IMR-90 (cell line): ENCODE measurements at regions not wholly inside any gene's neighbourhood (a gene's known extent, or its start where the extent isn't known, plus 50 kb on each side); places are given as distances from the start of the nearest gene placed in this dataset.

Experiments
- ATAC-seq: fragments of 200-7000 bp; cut with Tn5 transposase; 2 replicates; pipeline ENCODE4 v1.9.1; 2020; ENCODE audit warnings: low read depth, mild to moderate bottlenecking, moderate library complexity
- BruUV-seq: library from RNA; stranded (reverse); fragments of 400-500 nt; replicated peaks from 2 replicates; lab custom pipeline; 2021; lab: Mats Ljungman, UMichigan
- CTCF ChIA-PET: fragments of 300-600 bp; formaldehyde crosslinking; extraction: SDS; loops from one replicate; lab custom pipeline; 2021; ENCODE audit warnings: antibody characterized with exemption; lab: Yijun Ruan, JAX
- POLR2A ChIA-PET: fragments of 300-600 bp; sonication (Branson Sonifier 250); formaldehyde crosslinking; loops from one replicate; lab custom pipeline; 2022; ENCODE audit warnings: antibody characterized with exemption; ENCODE audit not compliant: unreplicated experiment; lab: Charles Lee
- DNase-seq: peaks from one replicate; pipeline ENCODE4 v3.0.0; 2013
- H2AFZ ChIP-seq: replicated peaks from 2 replicates; pipeline ENCODE3; 2013; ENCODE audit warnings: low read length, mild to moderate bottlenecking; ENCODE audit not compliant: poor library complexity
- H2AK5ac ChIP-seq: 2 replicates; pipeline ENCODE4 v1.6.1; 2013; ENCODE audit warnings: low read depth, low read length, inconsistent platforms
- H2AK9ac ChIP-seq: replicated peaks from 2 replicates; pipeline ENCODE3; 2013; ENCODE audit warnings: mild to moderate bottlenecking, low read depth, low read length, moderate library complexity; ENCODE audit not compliant: poor library complexity
- H2BK120ac ChIP-seq: 2 replicates; pipeline ENCODE4 v1.6.1; 2013; ENCODE audit warnings: low read depth, low read length, inconsistent platforms
- H2BK15ac ChIP-seq: 3 replicates; pipeline ENCODE4 v1.6.1; 2013; ENCODE audit warnings: low read depth, low read length, inconsistent platforms
- H2BK20ac ChIP-seq: 2 replicates; pipeline ENCODE4 v1.6.1; 2013; ENCODE audit warnings: low read depth, mild to moderate bottlenecking, inconsistent platforms, low read length, moderate library complexity
- H2BK5ac ChIP-seq: 2 replicates; pipeline ENCODE4 v1.6.1; 2013; ENCODE audit warnings: mild to moderate bottlenecking, low read depth, low read length, inconsistent platforms; ENCODE audit not compliant: poor library complexity, severe bottlenecking
- H3K14ac ChIP-seq: replicated peaks from 2 replicates; pipeline ENCODE4 v1.6.1; 2013; ENCODE audit warnings: low read depth, low read length, inconsistent platforms
- H3K18ac ChIP-seq: 2 replicates; pipeline ENCODE4 v1.6.1; 2013; ENCODE audit warnings: low read depth, low read length, control low read depth
- H3K23ac ChIP-seq: 2 replicates; pipeline ENCODE4 v1.6.1; 2013; ENCODE audit warnings: low read depth, low read length, inconsistent platforms
- H3K27ac ChIP-seq: 2 replicates; pipeline ENCODE4 v1.5.1; 2013; ENCODE audit warnings: mild to moderate bottlenecking, control low read depth, low read length; ENCODE audit not compliant: insufficient read depth
- H3K27me3 ChIP-seq: 2 replicates; pipeline ENCODE4 v1.6.1; 2013; ENCODE audit warnings: low read length; ENCODE audit not compliant: control insufficient read depth, insufficient read depth
- H3K36me3 ChIP-seq: 2 replicates; pipeline ENCODE4 v1.6.1; 2013; ENCODE audit warnings: low read length, mixed read lengths; ENCODE audit not compliant: control insufficient read depth, insufficient read depth
- H3K4ac ChIP-seq: 2 replicates; pipeline ENCODE4 v1.6.1; 2013; ENCODE audit warnings: low read depth, low read length, inconsistent platforms
- H3K4me1 ChIP-seq: 2 replicates; pipeline ENCODE4 v1.6.1; 2013; ENCODE audit warnings: low read length, mixed read lengths; ENCODE audit not compliant: control insufficient read depth, insufficient read depth
- H3K4me2 ChIP-seq: 2 replicates; pipeline ENCODE4 v1.6.1; 2013; ENCODE audit warnings: low read depth, mild to moderate bottlenecking, control low read depth, low read length, moderate library complexity
- H3K4me3 ChIP-seq: 2 replicates; pipeline ENCODE4 v1.5.1; 2013; ENCODE audit warnings: low read depth, mild to moderate bottlenecking, control low read depth, low read length, moderate library complexity; ENCODE audit not compliant: insufficient read depth
- H3K56ac ChIP-seq: 2 replicates; pipeline ENCODE4 v1.6.1; 2013; ENCODE audit warnings: low read length, inconsistent platforms; ENCODE audit not compliant: insufficient read depth; ENCODE audit errors: extremely low read depth
- H3K79me1 ChIP-seq, 2 experiments: 2 replicates each; pipeline ENCODE4 v1.6.1; 2013; ENCODE audit warnings: low read length in 2 of 2, inconsistent platforms in 1 of 2, low read depth in 1 of 2
- H3K9ac ChIP-seq: 2 replicates; pipeline ENCODE4 v1.6.1; 2013; ENCODE audit warnings: low read depth, low read length, control low read depth
- H3K9me1 ChIP-seq: 2 replicates; pipeline ENCODE4 v1.6.1; 2013; ENCODE audit warnings: low read length, inconsistent platforms; ENCODE audit not compliant: insufficient read depth
- H3K9me3 ChIP-seq: 2 replicates; pipeline ENCODE4 v1.6.1; 2013; ENCODE audit warnings: low read length; ENCODE audit not compliant: control insufficient read depth, insufficient read depth
- H4K20me1 ChIP-seq: 2 replicates; pipeline ENCODE4 v1.6.1; 2013; ENCODE audit warnings: low read length, inconsistent platforms; ENCODE audit not compliant: insufficient read depth
- H4K5ac ChIP-seq: 2 replicates; pipeline ENCODE4 v1.6.1; 2013; ENCODE audit warnings: mild to moderate bottlenecking, low read depth, low read length, control low read depth
- H4K8ac ChIP-seq, 2 experiments: 2 replicates each; pipeline ENCODE4 v1.6.1; 2013; ENCODE audit warnings: low read depth in 2 of 2, low read length in 2 of 2, control low read depth in 1 of 2, inconsistent platforms in 1 of 2
- H4K91ac ChIP-seq: 2 replicates; pipeline ENCODE4 v1.6.1; 2013; ENCODE audit warnings: low read depth, low read length, inconsistent platforms; ENCODE audit not compliant: insufficient read depth
- BHLHE40 ChIP-seq: fragments of 150-350 bp; IDR thresholded peaks from 2 replicates; pipeline ENCODE4 v1.6.1; 2016; ENCODE audit warnings: mild to moderate bottlenecking, low read depth, low read length
- CEBPB ChIP-seq: IDR thresholded peaks from 2 replicates; pipeline ENCODE4 v1.6.1; 2012; ENCODE audit warnings: low read depth, low read length, improper control_type of control experiment
- CHD1 ChIP-seq: IDR thresholded peaks from 2 replicates; pipeline ENCODE4 v1.6.1; 2012; ENCODE audit warnings: low read depth, low read length, improper control_type of control experiment
- ELK1 ChIP-seq: fragments of 150-350 bp; IDR thresholded peaks from 2 replicates; pipeline ENCODE4 v1.6.1; 2016; ENCODE audit warnings: low read depth, mild to moderate bottlenecking, low read length, moderate library complexity, borderline replicate concordance
- FOS ChIP-seq: fragments of 150-350 bp; IDR thresholded peaks from 2 replicates; pipeline ENCODE4 v1.6.1; 2016; ENCODE audit warnings: low read depth, low read length
- MAFK ChIP-seq: IDR thresholded peaks from 2 replicates; pipeline ENCODE4 v1.6.1; 2012; ENCODE audit warnings: low read depth, low read length, improper control_type of control experiment
- MAZ ChIP-seq: IDR thresholded peaks from 2 replicates; pipeline ENCODE4 v1.6.1; 2012; ENCODE audit warnings: low read depth, mild to moderate bottlenecking, low read length, improper control_type of control experiment, moderate library complexity, borderline replicate concordance
- MXI1 ChIP-seq: IDR thresholded peaks from 2 replicates; pipeline ENCODE4 v1.6.1; 2012; ENCODE audit warnings: low read depth, mild to moderate bottlenecking, low read length, moderate library complexity, borderline replicate concordance
- NFE2L2 ChIP-seq: fragments of 150-350 bp; IDR thresholded peaks from 2 replicates; pipeline ENCODE4 v1.6.1; 2016; ENCODE audit warnings: low read depth, mild to moderate bottlenecking, low read length
- POLR2A ChIP-seq: IDR thresholded peaks from 2 replicates; pipeline ENCODE4 v1.6.1; 2012; ENCODE audit warnings: mild to moderate bottlenecking, low read depth, low read length
- RAD21 ChIP-seq: IDR thresholded peaks from 2 replicates; pipeline ENCODE4 v1.6.1; 2012; ENCODE audit warnings: low read length, improper control_type of control experiment
- RCOR1 ChIP-seq: IDR thresholded peaks from 2 replicates; pipeline ENCODE4 v1.6.1; 2012; ENCODE audit warnings: mild to moderate bottlenecking, low read length, improper control_type of control experiment; ENCODE audit not compliant: insufficient replicate concordance
- RFX5 ChIP-seq: IDR thresholded peaks from 2 replicates; pipeline ENCODE4 v1.8.0; 2012; ENCODE audit warnings: low read depth, mild to moderate bottlenecking, low read length, moderate library complexity
- SMC3 ChIP-seq: fragments of 150-350 bp; IDR thresholded peaks from 2 replicates; pipeline ENCODE4 v1.6.1; 2016; ENCODE audit warnings: low read depth, mild to moderate bottlenecking, antibody characterized with exemption, low read length, moderate library complexity
- USF2 ChIP-seq: fragments of 150-350 bp; IDR thresholded peaks from 2 replicates; pipeline ENCODE4 v1.6.1; 2017; ENCODE audit warnings: mild to moderate bottlenecking, antibody characterized with exemption, low read length, low read depth
- WGBS, 2 experiments: methylation state at CpG; one replicate each; pipeline versions ENCODE4 v1.1.5 to v1.1.7; 2013; ENCODE audit warnings: missing lambda C conversion rate in 2 of 2; ENCODE audit not compliant: insufficient read length in 1 of 2; ENCODE audit errors: extremely low coverage in 2 of 2; 5-methylcytosine and 5-hydroxymethylcytosine counted together
- dilution Hi-C: fragments of 300-500 bp; cut with HindIII; formaldehyde crosslinking; loops from one replicate; pipeline ENCODE4 v1.14.3; 2018; ENCODE audit warnings: low sequenced_read_pairs; ENCODE audit not compliant: unreplicated experiment
- in situ Hi-C: fragments of 300-500 bp; cut with MboI; formaldehyde crosslinking; loops from 3 replicates; pipeline ENCODE4 v1.14.3; 2019; ENCODE audit warnings: low sequenced_read_pairs, inconsistent platforms, mixed read lengths
- intact Hi-C: fragments of 100-400 bp; cut with micrococcal nuclease; formaldehyde crosslinking; loops from 2 replicates; pipeline ENCODE4 v1.10.0; 2022
- TF ChIP-seq, protein P1 (sequence below): conservative IDR thresholded peaks from 2 replicates; pipeline ENCODE4 v1.5.1; 2012; ENCODE audit warnings: mild to moderate bottlenecking, low read depth, low read length, improper control_type of control experiment

- Histone ChIP-seq H3K9me3 (no peaks in the 10 kb centered on the region), H3K9ac (no peak overlapping the region), H3K79me1 (no peaks in the 10 kb centered on the region), H2AK5ac (no peak overlapping the region), H2AFZ (no peak overlapping the region), H3K4ac (no peak overlapping the region), H4K5ac (no peak overlapping the region), H2BK20ac (no peak overlapping the region), H4K8ac (no peak overlapping the region), H3K18ac (no peak overlapping the region), H3K4me1 (no peaks in the 10 kb centered on the region), H2BK15ac (no peak overlapping the region), H4K20me1 (no peaks in the 10 kb centered on the region), H3K36me3 (no peaks in the 10 kb centered on the region), H2AK9ac (no peak overlapping the region), H3K27me3 (no peaks in the 10 kb centered on the region), H2BK5ac (no peak overlapping the region), H3K4me3 (no peak overlapping the region), H3K4me2 (no peak overlapping the region), H2BK120ac (no peak overlapping the region), H3K9me1 (no peaks in the 10 kb centered on the region), H3K27ac (no peak overlapping the region), H3K14ac (no peak overlapping the region), H3K56ac (no peak overlapping the region), H3K23ac (no peak overlapping the region), H4K91ac (no peak overlapping the region)
- no peak for TF ChIP-seq MAZ
- no peak for TF ChIP-seq SMC3
- no peak for TF ChIP-seq CHD1
- TF ChIP-seq CEBPB = no peak
- no peak for TF ChIP-seq RFX5
- TF ChIP-seq RCOR1 = no peak
- no peak for TF ChIP-seq ELK1
- TF ChIP-seq MXI1 = no peak
- no peak for TF ChIP-seq FOS
- no peak for TF ChIP-seq USF2
- TF ChIP-seq MAFK = no peak
- TF ChIP-seq, protein P1, sequence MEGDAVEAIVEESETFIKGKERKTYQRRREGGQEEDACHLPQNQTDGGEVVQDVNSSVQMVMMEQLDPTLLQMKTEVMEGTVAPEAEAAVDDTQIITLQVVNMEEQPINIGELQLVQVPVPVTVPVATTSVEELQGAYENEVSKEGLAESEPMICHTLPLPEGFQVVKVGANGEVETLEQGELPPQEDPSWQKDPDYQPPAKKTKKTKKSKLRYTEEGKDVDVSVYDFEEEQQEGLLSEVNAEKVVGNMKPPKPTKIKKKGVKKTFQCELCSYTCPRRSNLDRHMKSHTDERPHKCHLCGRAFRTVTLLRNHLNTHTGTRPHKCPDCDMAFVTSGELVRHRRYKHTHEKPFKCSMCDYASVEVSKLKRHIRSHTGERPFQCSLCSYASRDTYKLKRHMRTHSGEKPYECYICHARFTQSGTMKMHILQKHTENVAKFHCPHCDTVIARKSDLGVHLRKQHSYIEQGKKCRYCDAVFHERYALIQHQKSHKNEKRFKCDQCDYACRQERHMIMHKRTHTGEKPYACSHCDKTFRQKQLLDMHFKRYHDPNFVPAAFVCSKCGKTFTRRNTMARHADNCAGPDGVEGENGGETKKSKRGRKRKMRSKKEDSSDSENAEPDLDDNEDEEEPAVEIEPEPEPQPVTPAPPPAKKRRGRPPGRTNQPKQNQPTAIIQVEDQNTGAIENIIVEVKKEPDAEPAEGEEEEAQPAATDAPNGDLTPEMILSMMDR = no peak
- TF ChIP-seq POLR2A = no peak
- no peak for TF ChIP-seq RAD21
- no peak for TF ChIP-seq BHLHE40
- no peak for TF ChIP-seq NFE2L2
- POLR2A ChIA-PET = no interaction called here
- no peak for ATAC-seq
- no TSS peak for BruUV-seq
- DNase-seq = no peak
- no CpG with 5 or more reads among the region's 1 CpG for WGBS, 2 experiments
- in situ Hi-C loops (loop anchor here (25.0 kb wide), 1 partner anchor 837 kb away; no protein-coding TSS in a partner anchor), dilution Hi-C loops (no loop called here), intact Hi-C loops (no loop called here)
- CTCF ChIA-PET = no interaction called here
Observed at GRCh38 chr3:174424656-174425055, 434.5 kb upstream of the NAALADL2 start.
